ENCODE measurements at regions not wholly inside any gene's neighbourhood (a gene's known extent, or its start where the extent isn't known, plus 50 kb on each side); places are given as distances from the start of the nearest gene placed in this dataset.

- TF ChIP-seq CTCF (conservative IDR thresholded peaks at IDR 0.05; ENCODE audit: low read depth, low read length) (peak; percentile 55), EZH2 (IDR thresholded peaks at IDR 0.05; ENCODE audit: borderline replicate concordance, low read depth, low read length, poor library complexity, severe bottlenecking) (no peak)
Measured at GRCh38 chr4:129526812-129527211, 430.9 kb downstream of the C4orf33 start.

Data from A673 (cell line).